GM21576 (cell line): ENCODE measurements at regions not wholly inside any gene's neighbourhood (a gene's known extent, or its start where the extent isn't known, plus 50 kb on each side); places are given as distances from the start of the nearest gene placed in this dataset.
"Not testable (repeated sequence)": the region's sequence is repeated elsewhere in the genome, so short reads cannot be mapped to it uniquely, and the experiment has no call there.

Experiments
- ATAC-seq: cut with Tn5 transposase; IDR thresholded peaks from one replicate; pipeline ENCODE4 v1.9.1; 2021; ENCODE audit warnings: mild to moderate bottlenecking, moderate library complexity; ENCODE audit not compliant: unreplicated experiment

DNA sequence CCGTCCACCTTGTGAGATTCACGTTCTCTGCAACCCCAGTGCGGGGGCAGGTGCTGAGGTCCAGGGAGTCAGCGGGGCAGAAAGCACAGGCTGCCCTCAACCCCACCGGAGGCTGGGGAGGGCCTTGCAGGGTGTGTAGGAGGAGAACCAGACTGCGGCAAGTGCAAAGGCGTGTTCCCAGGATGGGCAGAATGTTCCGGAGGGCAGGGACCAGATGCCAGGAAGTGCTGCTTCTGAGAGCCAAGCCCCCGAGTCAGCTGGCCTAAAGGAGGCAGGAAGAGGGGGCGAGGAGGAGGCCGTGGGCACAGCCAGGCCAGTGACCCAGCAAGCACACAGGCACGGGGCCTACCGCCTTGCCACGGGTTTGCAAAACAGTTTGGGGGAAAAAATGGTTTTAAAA lies 193.8 kb upstream of the AJAP1 start:
- ATAC-seq = no peak

DNA sequence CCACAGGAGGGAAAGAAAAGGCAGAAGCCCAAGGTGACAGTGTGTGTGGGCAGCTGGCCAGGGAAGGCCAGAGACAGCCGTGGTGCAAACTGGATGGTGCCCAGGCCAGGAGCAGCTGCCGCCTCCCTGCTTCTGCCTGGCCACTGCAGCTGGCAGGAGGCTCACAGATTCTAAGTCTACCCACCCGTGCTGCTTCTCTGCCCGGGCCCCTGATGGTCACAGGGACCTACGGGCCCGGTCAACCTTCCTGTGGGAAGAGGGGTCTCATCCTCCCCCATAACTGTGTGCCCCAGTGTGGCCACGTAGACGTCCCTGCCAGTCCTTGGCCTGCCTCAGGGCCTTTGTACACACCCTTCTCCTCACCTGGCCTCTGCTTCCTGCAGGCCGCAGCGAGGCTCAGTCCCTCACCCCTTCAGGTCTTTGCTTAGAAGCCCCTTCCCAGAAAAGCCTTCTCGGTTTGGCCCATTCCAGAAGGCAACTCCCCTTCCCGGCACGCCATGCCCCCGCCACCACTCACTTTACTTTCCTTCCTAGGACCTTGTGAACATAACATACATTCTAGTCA lies 192.6 kb upstream of the AJAP1 start:
- ATAC-seq = no peak

DNA sequence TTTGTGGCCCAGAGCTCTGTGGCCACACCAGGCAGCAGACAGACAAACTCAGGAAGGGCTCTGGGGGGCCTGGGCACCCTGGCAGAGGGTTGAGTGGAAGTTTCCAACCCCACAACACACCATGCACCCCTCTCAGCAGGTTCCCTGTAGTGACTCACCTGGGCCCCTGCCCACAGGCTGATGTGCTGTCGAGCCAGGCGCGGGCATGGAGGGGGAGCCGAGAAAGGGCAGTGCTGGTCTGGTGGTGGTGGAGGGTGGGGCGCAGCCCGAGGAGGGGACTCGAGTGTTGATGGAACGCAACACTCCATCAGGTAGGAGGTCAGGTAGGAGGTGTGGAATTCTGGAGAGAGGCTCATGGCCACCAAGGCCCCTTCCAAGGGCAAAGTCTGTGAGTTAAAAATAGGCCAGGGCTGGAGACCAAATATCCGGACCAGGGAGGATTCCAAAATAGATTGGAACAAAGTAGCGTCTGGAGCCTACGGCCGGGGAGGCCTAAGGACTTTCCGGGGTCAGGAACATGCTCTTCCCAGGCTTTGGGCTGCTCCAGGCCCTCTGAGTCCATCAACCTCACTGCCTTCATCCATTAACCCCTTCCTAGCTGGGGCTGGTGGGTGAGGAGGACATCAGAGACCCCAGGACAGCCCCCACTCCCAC lies 191.5 kb upstream of the AJAP1 start:
- ATAC-seq = no peak

DNA sequence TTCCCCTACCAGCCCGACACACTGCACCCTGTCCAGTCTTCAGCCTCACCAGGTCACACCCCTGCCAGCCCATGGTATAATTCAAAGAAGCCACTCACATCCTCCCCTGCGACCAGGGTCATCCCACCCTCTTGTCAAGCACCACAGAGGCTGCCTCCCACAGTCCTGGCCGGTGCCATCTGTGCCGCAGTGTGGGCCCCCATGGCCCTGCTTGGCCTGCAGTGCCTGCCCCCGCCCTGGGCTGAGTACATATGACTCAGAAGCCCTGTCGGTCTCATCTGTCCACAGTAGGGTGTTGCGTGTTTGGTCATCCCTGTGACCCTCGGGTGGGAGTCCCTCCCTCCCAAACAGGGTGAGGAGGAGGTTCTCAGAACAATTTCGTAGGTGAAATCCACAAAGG lies 190.8 kb upstream of the AJAP1 start:
- ATAC-seq = no peak

- ATAC-seq = no peak
Measured at GRCh38 chr1:4464478-4464877, 189.9 kb upstream of the AJAP1 start.

DNA sequence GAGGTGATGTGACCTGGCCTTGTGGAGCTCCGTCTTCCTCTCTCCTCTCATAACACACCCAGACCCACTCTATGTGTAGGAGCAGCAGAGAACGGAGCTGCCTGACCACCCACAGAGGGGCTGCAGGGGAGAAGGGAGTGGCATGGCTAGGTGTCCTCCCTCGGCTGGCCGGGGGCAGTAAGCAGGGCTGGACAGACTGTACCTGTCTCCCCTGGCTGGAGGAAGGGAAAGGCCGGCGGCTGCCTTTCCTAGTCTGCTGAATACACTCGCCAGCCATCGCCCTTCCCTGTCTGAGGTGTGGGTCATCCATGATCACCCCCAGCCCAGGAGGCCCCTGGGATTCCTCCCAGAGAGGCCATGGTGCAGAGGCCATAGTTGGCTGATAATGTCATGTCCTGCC lies 187.2 kb upstream of the AJAP1 start:
- no peak for ATAC-seq

DNA sequence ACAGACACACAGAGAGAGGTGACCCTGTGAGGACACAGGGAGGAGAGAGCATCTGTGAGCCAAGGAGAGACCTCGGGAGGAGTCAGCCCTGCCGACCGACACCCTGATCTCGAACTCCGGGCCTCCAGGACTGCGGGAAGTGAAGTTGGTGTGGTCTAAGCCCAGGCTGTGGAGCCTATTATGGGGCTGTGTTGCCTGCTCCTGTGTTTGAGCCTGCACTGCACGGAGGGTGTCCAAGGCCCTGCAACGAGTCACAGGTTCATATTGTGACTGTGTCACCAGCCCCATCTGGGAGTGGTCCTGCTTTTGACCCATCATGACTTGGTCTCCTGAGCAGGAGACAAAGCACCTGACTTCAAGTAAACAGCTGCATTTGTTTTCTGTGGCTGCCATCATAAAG lies 186.0 kb upstream of the AJAP1 start:
- ATAC-seq = no peak

DNA sequence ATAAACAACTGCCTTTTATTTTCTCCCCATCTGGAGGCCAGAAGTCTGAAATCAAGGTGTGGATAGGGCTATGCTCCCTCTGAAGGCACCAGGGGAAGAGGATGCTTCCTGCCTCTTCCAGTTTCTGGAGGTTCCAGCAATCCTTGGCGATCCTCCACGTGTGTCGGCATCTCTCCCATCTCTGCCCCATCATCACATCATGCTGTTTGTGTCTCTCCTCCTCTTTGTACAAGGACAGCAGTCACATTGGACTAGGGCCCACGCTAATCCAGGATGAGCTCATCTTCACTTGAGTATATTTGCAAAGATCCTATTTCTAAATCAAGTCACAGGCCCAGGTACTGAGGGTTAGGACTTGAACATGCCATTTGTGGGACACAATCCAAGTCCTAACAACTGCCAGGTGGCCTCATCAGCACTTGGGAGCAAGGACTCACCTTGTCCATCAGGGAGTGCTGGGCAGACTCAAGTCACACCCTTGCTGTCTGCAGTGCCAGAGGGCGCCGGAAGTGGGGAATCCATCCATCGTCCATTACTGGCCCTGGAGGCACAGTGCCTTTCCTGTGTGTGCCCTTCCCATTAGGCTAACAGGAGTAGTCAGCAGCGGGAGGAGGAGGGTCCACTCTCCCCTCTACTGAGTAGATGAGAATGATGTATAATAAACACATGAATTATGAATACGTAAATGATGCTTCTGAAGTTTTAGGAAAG lies 185.4 kb upstream of the AJAP1 start:
- no peak for ATAC-seq

GRCh38 chr1:4476394-4476793 lies 178.0 kb upstream of the AJAP1 start:
- ATAC-seq = no peak

DNA sequence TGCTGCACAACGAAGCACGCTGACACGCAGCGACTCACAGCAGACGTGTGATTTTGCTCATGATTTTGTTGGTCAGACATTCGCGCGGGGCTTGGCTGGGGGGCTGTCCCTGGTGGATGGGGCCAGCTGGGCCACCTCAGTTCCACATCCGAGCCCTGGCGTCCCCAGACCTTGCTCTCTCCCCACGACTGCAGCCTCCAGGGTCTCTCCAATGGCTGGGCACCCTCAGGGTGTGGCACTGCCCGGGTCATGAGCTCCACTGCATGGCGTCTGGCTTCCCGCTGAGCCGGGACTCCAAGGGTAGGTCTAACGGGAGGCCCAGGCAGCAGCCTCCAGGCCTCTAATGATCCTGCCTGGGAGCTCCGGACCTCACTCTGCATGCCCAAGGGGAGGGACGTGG lies 173.0 kb upstream of the AJAP1 start:
- ATAC-seq = no peak

DNA sequence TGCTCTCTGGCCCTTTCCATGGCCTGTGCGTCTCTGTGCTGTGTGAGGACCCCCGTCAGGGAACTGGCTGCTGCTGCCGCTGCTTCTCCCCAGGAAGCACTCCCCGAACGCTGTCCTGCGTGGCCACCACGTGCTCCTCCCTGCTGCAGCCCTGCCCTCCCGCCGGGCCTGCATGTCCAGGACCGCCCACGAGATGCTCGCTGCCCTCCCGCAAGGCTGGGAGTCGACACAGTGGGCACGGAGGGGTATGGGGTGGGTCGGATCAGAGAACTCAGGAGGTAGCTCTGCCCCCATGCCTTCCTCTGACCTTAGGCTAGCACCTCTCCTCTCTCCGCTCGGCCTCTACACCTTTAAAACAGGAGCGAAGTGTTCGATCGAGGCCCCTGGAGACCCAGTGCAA lies 171.9 kb upstream of the AJAP1 start:
- ATAC-seq = no peak

DNA sequence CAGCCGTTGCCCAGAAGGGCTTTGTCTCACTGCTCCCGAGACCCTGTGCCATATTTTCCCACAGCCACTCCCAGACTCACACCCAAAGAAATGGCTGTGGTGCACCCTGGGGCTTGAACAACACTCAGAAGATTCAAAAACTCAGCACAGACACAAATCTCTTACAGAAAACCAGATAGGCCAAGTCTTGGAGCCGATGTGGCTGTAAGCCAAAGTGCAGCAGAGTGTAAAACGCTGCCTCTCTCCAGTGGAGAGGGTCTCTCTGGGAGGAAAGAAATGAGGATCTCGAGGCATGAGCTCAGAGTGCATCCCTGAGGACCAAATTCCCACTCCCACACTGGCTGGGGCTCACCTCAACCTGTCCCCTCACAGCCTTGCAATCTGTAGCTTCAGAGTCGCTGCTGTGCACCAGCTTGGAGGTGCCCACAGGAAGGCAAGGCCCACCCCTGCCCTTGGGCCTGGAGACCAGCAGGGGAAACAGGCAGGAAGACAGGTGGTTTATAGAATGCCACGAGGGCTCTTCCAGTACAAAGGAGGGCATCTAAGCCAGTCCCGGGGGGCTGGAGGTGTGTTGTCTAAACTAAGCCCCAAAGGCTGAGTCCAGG lies 171.3 kb upstream of the AJAP1 start:
- ATAC-seq = no peak

GRCh38 chr1:4485398-4485797 lies 169.0 kb upstream of the AJAP1 start:
- no peak for ATAC-seq

DNA sequence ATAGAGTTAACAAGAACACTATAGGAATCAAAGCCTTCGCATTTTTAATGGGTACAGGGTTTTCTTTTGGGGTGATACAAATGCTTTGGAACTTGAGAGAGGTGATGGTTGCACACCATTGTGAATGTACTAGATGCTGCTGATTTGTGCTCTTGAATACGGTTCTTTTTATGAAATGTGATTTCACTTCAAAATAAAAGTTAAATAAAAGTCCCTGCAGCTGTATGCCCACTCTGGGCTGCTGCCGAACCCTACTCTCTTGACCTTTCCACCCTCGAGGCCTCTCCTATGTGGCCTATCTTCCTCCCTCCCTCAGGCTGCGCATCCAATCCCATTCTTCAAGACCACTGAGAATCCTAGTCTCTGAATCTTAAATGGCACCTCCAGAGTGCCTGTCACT lies 168.5 kb upstream of the AJAP1 start:
- no peak for ATAC-seq

DNA sequence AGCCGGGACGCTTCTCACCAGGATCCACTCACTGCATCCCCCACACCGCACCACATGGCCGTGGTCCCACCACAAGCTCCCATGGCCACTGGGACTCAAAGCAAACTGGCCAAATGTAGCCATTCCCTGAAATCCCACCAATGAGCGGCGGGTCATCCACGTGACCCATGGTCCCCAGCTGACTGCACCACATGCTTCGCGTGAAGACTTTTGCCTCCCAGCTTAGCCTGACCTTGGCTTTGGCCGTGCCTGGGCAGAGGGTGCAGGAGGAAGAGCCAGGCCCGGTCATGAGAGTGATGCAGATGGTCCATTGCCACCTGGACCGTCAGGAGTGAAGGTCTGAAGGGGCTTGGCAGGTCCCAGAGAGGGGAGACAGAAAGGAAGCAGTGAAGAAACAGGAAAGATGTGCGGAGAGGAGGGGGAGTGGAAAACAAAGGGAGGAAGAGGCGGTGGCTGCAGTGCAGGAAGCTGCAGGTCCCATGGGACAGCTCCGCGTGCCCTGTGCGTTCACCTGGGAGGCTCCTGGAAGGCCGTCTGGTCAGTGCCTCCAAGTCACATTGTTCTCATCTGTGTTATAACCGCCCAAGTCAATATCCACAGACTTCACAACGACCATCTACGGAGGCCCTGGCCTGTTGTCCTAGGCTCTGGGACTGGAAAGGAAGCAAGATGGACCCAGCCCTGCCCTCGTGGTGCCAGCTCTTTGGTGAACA lies 167.8 kb upstream of the AJAP1 start:
- ATAC-seq = no peak

DNA sequence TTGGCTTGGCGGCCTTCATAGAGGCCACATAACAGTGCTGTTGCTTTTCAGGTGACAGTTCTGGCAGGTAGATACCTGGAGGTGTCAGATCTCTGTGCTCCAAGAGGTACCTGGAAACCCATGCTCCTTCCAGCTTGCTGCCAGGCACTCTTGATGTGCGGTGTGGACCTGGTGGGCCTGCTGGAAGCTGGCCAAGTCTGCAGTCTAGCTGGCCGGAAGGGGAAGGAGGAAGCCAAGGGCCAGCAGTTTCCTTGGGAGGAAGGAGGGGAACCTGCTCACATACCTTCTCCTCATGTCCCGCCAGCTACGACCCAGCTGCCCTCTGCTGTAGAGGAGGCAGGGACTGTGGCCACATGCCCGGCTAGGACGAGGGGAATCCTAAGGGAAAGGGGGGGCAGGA lies 166.4 kb upstream of the AJAP1 start:
- no peak for ATAC-seq

- no peak for ATAC-seq
Measured at GRCh38 chr1:4489486-4489885, 164.9 kb upstream of the AJAP1 start.

GRCh38 chr1:4489992-4490391 lies 164.4 kb upstream of the AJAP1 start:
- ATAC-seq = not testable (repeated sequence)

- ATAC-seq = no peak
Measured at GRCh38 chr1:4494027-4494426, 160.4 kb upstream of the AJAP1 start.

DNA sequence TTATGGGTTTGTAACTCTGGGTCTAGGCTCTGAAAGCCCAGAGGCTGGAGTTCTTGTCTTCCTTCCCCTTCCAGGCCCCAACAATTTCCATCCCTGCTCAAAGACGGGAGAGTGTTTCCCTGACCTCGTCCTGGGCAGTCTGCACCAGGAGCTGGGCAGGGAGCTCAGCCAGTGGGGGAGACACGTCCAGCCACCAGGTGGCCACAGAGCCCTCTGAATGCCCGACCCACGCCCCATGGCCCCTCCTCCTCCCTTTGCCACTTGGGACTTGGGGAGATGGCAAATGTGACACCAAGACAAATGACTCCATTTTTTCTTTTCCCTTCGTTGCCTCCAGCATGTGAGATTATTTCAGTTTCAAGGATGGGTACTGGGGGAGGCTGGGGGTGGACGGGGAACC lies 159.9 kb upstream of the AJAP1 start:
- no peak for ATAC-seq

GRCh38 chr1:4495809-4496208 lies 158.6 kb upstream of the AJAP1 start:
- no peak for ATAC-seq

GRCh38 chr1:4500441-4500840 lies 154.0 kb upstream of the AJAP1 start:
- no peak for ATAC-seq
